MCF 10A (cell line): ENCODE measurements at regions not wholly inside any gene's neighbourhood (a gene's known extent, or its start where the extent isn't known, plus 50 kb on each side); places are given as distances from the start of the nearest gene placed in this dataset.

Experiments used
- BruUV-seq: library from RNA; stranded (reverse); fragments of 400-500 nt; replicated peaks from 2 replicates; lab custom pipeline; 2021; lab: Mats Ljungman, UMichigan
- CTCF ChIA-PET: fragments of 300-600 bp; sonication (Branson Sonifier 250); formaldehyde crosslinking; extraction: SDS; loops from one replicate; lab custom pipeline; 2021; ENCODE audit warnings: antibody characterized with exemption, inconsistent platforms; lab: Yijun Ruan, JAX
- POLR2A ChIA-PET: fragments of 300-600, 350-650 bp; sonication (Branson Sonifier 250); formaldehyde crosslinking; extraction: SDS; loops from one replicate; lab custom pipeline; 2020; ENCODE audit warnings: antibody characterized with exemption, inconsistent platforms; lab: Yijun Ruan, JAX
- DNase-seq: peaks from one replicate; pipeline ENCODE4 v3.0.0-alpha.2; 2018; ENCODE audit not compliant: unreplicated experiment
- H3K27ac Mint-ChIP-seq: one replicate; pipeline ENCODE4 v1.8.0; 2022; ENCODE audit warnings: mild to moderate bottlenecking, low read depth, mixed read lengths; ENCODE audit not compliant: unreplicated experiment
- H3K27me3 Mint-ChIP-seq: one replicate; pipeline ENCODE4 v1.8.0; 2022; ENCODE audit warnings: mixed read lengths; ENCODE audit not compliant: insufficient read depth, unreplicated experiment
- H3K36me3 Mint-ChIP-seq: one replicate; pipeline ENCODE4 v1.8.0; 2022; ENCODE audit warnings: mild to moderate bottlenecking, moderate library complexity, mixed read lengths; ENCODE audit not compliant: insufficient read depth, unreplicated experiment
- H3K4me1 Mint-ChIP-seq: one replicate; pipeline ENCODE4 v1.8.0; 2022; ENCODE audit warnings: mixed read lengths; ENCODE audit not compliant: insufficient read depth, unreplicated experiment
- H3K4me3 Mint-ChIP-seq: one replicate; pipeline ENCODE4 v1.8.0; 2022; ENCODE audit warnings: mild to moderate bottlenecking, moderate library complexity, mixed read lengths; ENCODE audit not compliant: unreplicated experiment
- H3K9me3 Mint-ChIP-seq: one replicate; pipeline ENCODE4 v1.8.0; 2022; ENCODE audit warnings: mixed read lengths; ENCODE audit not compliant: unreplicated experiment
- CTCF ChIP-seq: fragments of 200-600 bp; IDR thresholded peaks from one replicate; pipeline ENCODE4 v1.8.0; 2022; ENCODE audit warnings: antibody characterized with exemption, mild to moderate bottlenecking; ENCODE audit not compliant: unreplicated experiment
- intact Hi-C: fragments of 100-400 bp; cut with micrococcal nuclease; formaldehyde crosslinking; loops from 2 replicates; pipeline ENCODE4 v1.14.1; 2022

- ChIA-PET CTCF (no interaction called here), POLR2A (interaction anchor here (0.6 kb wide), 1 partner anchor 143 kb away, joined by 3 read pairs; no protein-coding TSS in a partner anchor)
- intact Hi-C loops: no loop called here
- H3K36me3 Mint-ChIP-seq: no peaks in the 10 kb centered on the region
- H3K27me3 Mint-ChIP-seq: no peaks in the 10 kb centered on the region
- H3K27ac Mint-ChIP-seq: no peak overlapping the region
- no TSS peak for BruUV-seq
- peaks cover 10% of the 10 kb centered on the region for H3K9me3 Mint-ChIP-seq
- H3K4me3 Mint-ChIP-seq: no peak overlapping the region
- H3K4me1 Mint-ChIP-seq: peaks cover 22% of the 10 kb centered on the region
- TF ChIP-seq CTCF: no peak
- no peak for DNase-seq
These were observed 314.5 kb downstream of the LPIN1 start for GRCh38 chr2:12060886-12061285.

- ChIA-PET CTCF (no interaction called here), POLR2A (no interaction called here)
- Mint-ChIP-seq H3K4me1 (peaks cover 22% of the 10 kb centered on the region), H3K27ac (no peak overlapping the region), H3K36me3 (no peaks in the 10 kb centered on the region), H3K27me3 (no peaks in the 10 kb centered on the region), H3K9me3 (peaks cover 10% of the 10 kb centered on the region), H3K4me3 (no peak overlapping the region)
- BruUV-seq: no TSS peak
- intact Hi-C loops: no loop called here
- DNase-seq: no peak
- TF ChIP-seq CTCF: no peak
These were observed 315.0 kb downstream of the LPIN1 start for GRCh38 chr2:12061286-12062052.

GRCh38 chr2:12062053-12062395 is 315.6 kb downstream of the LPIN1 start:
- Mint-ChIP-seq H3K4me3 (no peak overlapping the region), H3K27me3 (no peaks in the 10 kb centered on the region), H3K36me3 (no peaks in the 10 kb centered on the region), H3K27ac (no peak overlapping the region), H3K4me1 (peaks cover 22% of the 10 kb centered on the region), H3K9me3 (peaks cover 10% of the 10 kb centered on the region)
- intact Hi-C loops: no loop called here
- POLR2A ChIA-PET: no interaction called here
- CTCF ChIA-PET: no interaction called here
- no TSS peak for BruUV-seq
- no peak for DNase-seq
- no peak for TF ChIP-seq CTCF

- no peak overlapping the region for H3K4me3 Mint-ChIP-seq
- peaks cover 10% of the 10 kb centered on the region for H3K9me3 Mint-ChIP-seq
- TF ChIP-seq CTCF: no peak
- CTCF ChIA-PET: no interaction called here
- intact Hi-C loops: no loop called here
- no peaks in the 10 kb centered on the region for H3K36me3 Mint-ChIP-seq
- no peak overlapping the region for H3K27ac Mint-ChIP-seq
- H3K4me1 Mint-ChIP-seq: peaks cover 22% of the 10 kb centered on the region
- no peak for DNase-seq
- BruUV-seq: no TSS peak
- POLR2A ChIA-PET: no interaction called here
- H3K27me3 Mint-ChIP-seq: no peaks in the 10 kb centered on the region
These were observed 316.8 kb downstream of the LPIN1 start for GRCh38 chr2:12063210-12063609.
